ENCODE measurements at regions not wholly inside any gene's neighbourhood (a gene's known extent, or its start where the extent isn't known, plus 50 kb on each side); places are given as distances from the start of the nearest gene placed in this dataset.

GRCh38 chr3:74564560-74564959, 49.9 kb downstream of the CNTN3 start:
- H3K27ac Mint-ChIP-seq: no peak overlapping the region
- no peaks in the 10 kb centered on the region for H3K4me1 Mint-ChIP-seq (ENCODE audit: low read depth)
- no peaks in the 10 kb centered on the region for H3K36me3 Mint-ChIP-seq (ENCODE audit: low read depth)
- no peak overlapping the region for H3K4me3 Mint-ChIP-seq
- H3K27me3 Mint-ChIP-seq: no peaks in the 10 kb centered on the region
- peaks cover 40% of the 10 kb centered on the region for H3K9me3 Mint-ChIP-seq
- intact Hi-C loops (cut with micrococcal nuclease): no loop called here

- no peak overlapping the region for H3K27ac Mint-ChIP-seq
- no peak overlapping the region for H3K4me3 Mint-ChIP-seq
- H3K9me3 Mint-ChIP-seq: peaks cover 40% of the 10 kb centered on the region
- intact Hi-C loops (cut with micrococcal nuclease): no loop called here
- no peaks in the 10 kb centered on the region for H3K4me1 Mint-ChIP-seq (ENCODE audit: low read depth)
- H3K27me3 Mint-ChIP-seq: no peaks in the 10 kb centered on the region
- no peaks in the 10 kb centered on the region for H3K36me3 Mint-ChIP-seq (ENCODE audit: low read depth)
Measured at GRCh38 chr3:74562558-74563269, 51.7 kb downstream of the CNTN3 start.

GRCh38 chr3:74561881-74562280, 52.6 kb downstream of the CNTN3 start:
- intact Hi-C loops (cut with micrococcal nuclease): no loop called here
- Mint-ChIP-seq H3K4me1 (ENCODE audit: low read depth) (no peaks in the 10 kb centered on the region), H3K36me3 (ENCODE audit: low read depth) (no peaks in the 10 kb centered on the region)

GRCh38 chr3:74559261-74559660, 55.2 kb downstream of the CNTN3 start:
- H3K4me1 Mint-ChIP-seq (ENCODE audit: low read depth): no peaks in the 10 kb centered on the region
- H3K4me3 Mint-ChIP-seq: no peak overlapping the region
- H3K36me3 Mint-ChIP-seq (ENCODE audit: low read depth): no peaks in the 10 kb centered on the region
- H3K27ac Mint-ChIP-seq: no peak overlapping the region
- no peaks in the 10 kb centered on the region for H3K27me3 Mint-ChIP-seq
- intact Hi-C loops (cut with micrococcal nuclease): no loop called here
- peaks cover 64% of the 10 kb centered on the region for H3K9me3 Mint-ChIP-seq

More at GRCh38 chr3:74561881-74562280, 52.6 kb downstream of the CNTN3 start:
- H3K9me3 Mint-ChIP-seq: peaks cover 42% of the 10 kb centered on the region
- no peak overlapping the region for H3K27ac Mint-ChIP-seq
- H3K4me3 Mint-ChIP-seq: no peak overlapping the region
- H3K27me3 Mint-ChIP-seq: no peaks in the 10 kb centered on the region

- H3K4me3 Mint-ChIP-seq: no peak overlapping the region
- H3K27ac Mint-ChIP-seq: no peak overlapping the region
- H3K4me1 Mint-ChIP-seq (ENCODE audit: low read depth): no peaks in the 10 kb centered on the region
- H3K36me3 Mint-ChIP-seq (ENCODE audit: low read depth): no peaks in the 10 kb centered on the region
- intact Hi-C loops (cut with micrococcal nuclease): no loop called here
- H3K27me3 Mint-ChIP-seq: no peaks in the 10 kb centered on the region
- H3K9me3 Mint-ChIP-seq: peaks cover 56% of the 10 kb centered on the region
Measured at GRCh38 chr3:74550686-74551085, 63.8 kb downstream of the CNTN3 start.

- no peaks in the 10 kb centered on the region for H3K27me3 Mint-ChIP-seq
- intact Hi-C loops (cut with micrococcal nuclease): no loop called here
- H3K27ac Mint-ChIP-seq: no peak overlapping the region
Measured at GRCh38 chr3:74546426-74546825, 68.0 kb downstream of the CNTN3 start.

GRCh38 chr3:74542441-74542840, 72.0 kb downstream of the CNTN3 start:
- peaks cover 7% of the 10 kb centered on the region for H3K9me3 Mint-ChIP-seq
- intact Hi-C loops (cut with micrococcal nuclease): no loop called here

More at GRCh38 chr3:74546426-74546825, 68.0 kb downstream of the CNTN3 start:
- Mint-ChIP-seq H3K4me1 (ENCODE audit: low read depth) (no peaks in the 10 kb centered on the region), H3K9me3 (peaks cover 25% of the 10 kb centered on the region), H3K36me3 (ENCODE audit: low read depth) (no peaks in the 10 kb centered on the region), H3K4me3 (no peak overlapping the region)

GRCh38 chr3:74539876-74540275, 74.6 kb downstream of the CNTN3 start:
- H3K9me3 Mint-ChIP-seq: no peaks in the 10 kb centered on the region
- H3K27ac Mint-ChIP-seq: no peak overlapping the region
- H3K4me3 Mint-ChIP-seq: no peak overlapping the region
- intact Hi-C loops (cut with micrococcal nuclease): no loop called here
- no peaks in the 10 kb centered on the region for H3K4me1 Mint-ChIP-seq (ENCODE audit: low read depth)
- H3K27me3 Mint-ChIP-seq: no peaks in the 10 kb centered on the region
- H3K36me3 Mint-ChIP-seq (ENCODE audit: low read depth): no peaks in the 10 kb centered on the region

More at GRCh38 chr3:74542441-74542840, 72.0 kb downstream of the CNTN3 start:
- Mint-ChIP-seq H3K4me3 (no peak overlapping the region), H3K27ac (no peak overlapping the region), H3K36me3 (ENCODE audit: low read depth) (no peaks in the 10 kb centered on the region), H3K27me3 (no peaks in the 10 kb centered on the region), H3K4me1 (ENCODE audit: low read depth) (no peaks in the 10 kb centered on the region)

GRCh38 chr3:74538669-74539068, 75.8 kb downstream of the CNTN3 start:
- H3K27ac Mint-ChIP-seq: no peak overlapping the region
- intact Hi-C loops (cut with micrococcal nuclease): no loop called here
- no peaks in the 10 kb centered on the region for H3K4me1 Mint-ChIP-seq (ENCODE audit: low read depth)
- H3K27me3 Mint-ChIP-seq: no peaks in the 10 kb centered on the region
- no peak overlapping the region for H3K4me3 Mint-ChIP-seq
- H3K36me3 Mint-ChIP-seq (ENCODE audit: low read depth): no peaks in the 10 kb centered on the region
- H3K9me3 Mint-ChIP-seq: no peaks in the 10 kb centered on the region

GRCh38 chr3:74537857-74538256, 76.6 kb downstream of the CNTN3 start:
- Mint-ChIP-seq H3K4me3 (no peak overlapping the region), H3K27ac (no peak overlapping the region), H3K9me3 (no peaks in the 10 kb centered on the region), H3K27me3 (no peaks in the 10 kb centered on the region), H3K36me3 (ENCODE audit: low read depth) (no peaks in the 10 kb centered on the region), H3K4me1 (ENCODE audit: low read depth) (no peaks in the 10 kb centered on the region)
- intact Hi-C loops (cut with micrococcal nuclease): no loop called here

- Mint-ChIP-seq H3K9me3 (no peaks in the 10 kb centered on the region), H3K4me3 (no peak overlapping the region), H3K27me3 (no peaks in the 10 kb centered on the region), H3K27ac (no peak overlapping the region), H3K4me1 (ENCODE audit: low read depth) (no peaks in the 10 kb centered on the region), H3K36me3 (ENCODE audit: low read depth) (no peaks in the 10 kb centered on the region)
- intact Hi-C loops (cut with micrococcal nuclease): no loop called here
Measured at GRCh38 chr3:74537164-74537563, 77.3 kb downstream of the CNTN3 start.

GRCh38 chr3:74535281-74535680, 79.2 kb downstream of the CNTN3 start:
- H3K4me1 Mint-ChIP-seq (ENCODE audit: low read depth): no peaks in the 10 kb centered on the region
- no peaks in the 10 kb centered on the region for H3K27me3 Mint-ChIP-seq
- H3K27ac Mint-ChIP-seq: no peak overlapping the region
- H3K36me3 Mint-ChIP-seq (ENCODE audit: low read depth): no peaks in the 10 kb centered on the region
- intact Hi-C loops (cut with micrococcal nuclease): no loop called here
- no peaks in the 10 kb centered on the region for H3K9me3 Mint-ChIP-seq
- H3K4me3 Mint-ChIP-seq: no peak overlapping the region

- H3K27me3 Mint-ChIP-seq: no peaks in the 10 kb centered on the region
- no peak overlapping the region for H3K27ac Mint-ChIP-seq
- H3K36me3 Mint-ChIP-seq (ENCODE audit: low read depth): no peaks in the 10 kb centered on the region
- H3K9me3 Mint-ChIP-seq: no peaks in the 10 kb centered on the region
- no peaks in the 10 kb centered on the region for H3K4me1 Mint-ChIP-seq (ENCODE audit: low read depth)
- intact Hi-C loops (cut with micrococcal nuclease): no loop called here
- H3K4me3 Mint-ChIP-seq: no peak overlapping the region
Measured at GRCh38 chr3:74534611-74535010, 79.8 kb downstream of the CNTN3 start.

GRCh38 chr3:74532446-74532845, 82.0 kb downstream of the CNTN3 start:
- no peaks in the 10 kb centered on the region for H3K36me3 Mint-ChIP-seq (ENCODE audit: low read depth)
- no peak overlapping the region for H3K27ac Mint-ChIP-seq
- no peak overlapping the region for H3K4me3 Mint-ChIP-seq
- no peaks in the 10 kb centered on the region for H3K9me3 Mint-ChIP-seq
- H3K4me1 Mint-ChIP-seq (ENCODE audit: low read depth): no peaks in the 10 kb centered on the region
- H3K27me3 Mint-ChIP-seq: no peaks in the 10 kb centered on the region
- intact Hi-C loops (cut with micrococcal nuclease): no loop called here

- Mint-ChIP-seq H3K9me3 (no peaks in the 10 kb centered on the region), H3K4me3 (no peak overlapping the region), H3K27ac (no peak overlapping the region), H3K36me3 (ENCODE audit: low read depth) (no peaks in the 10 kb centered on the region), H3K4me1 (ENCODE audit: low read depth) (no peaks in the 10 kb centered on the region), H3K27me3 (no peaks in the 10 kb centered on the region)
- intact Hi-C loops (cut with micrococcal nuclease): no loop called here
Measured at GRCh38 chr3:74531491-74531890, 83.0 kb downstream of the CNTN3 start.

Data from dendritic cell treated with granulocyte-macrophage colony-stimulating factor and Interleukin-4, amounts not matched to agents 40 ng/mL and 50 ng/mL, for 4 days (primary cell).